NB4 (cell line): ENCODE measurements at regions not wholly inside any gene's neighbourhood (a gene's known extent, or its start where the extent isn't known, plus 50 kb on each side); places are given as distances from the start of the nearest gene placed in this dataset.

Experiments
- DNase-seq: peaks from one replicate; pipeline ENCODE4 v3.0.0; 2010; ENCODE audit warnings: low read depth
- H3K4me3 ChIP-seq: one replicate; pipeline ENCODE4 v1.5.1; 2011; ENCODE audit warnings: mild to moderate bottlenecking, low read depth, low read length, moderate library complexity
- CTCF ChIP-seq: IDR thresholded peaks from one replicate; pipeline ENCODE4 v1.5.1; 2012; ENCODE audit warnings: low read depth, low read length
- MAX ChIP-seq: IDR thresholded peaks from 2 replicates; pipeline ENCODE4 v1.6.1; 2011; ENCODE audit warnings: low read depth, low read length
- MYC ChIP-seq: IDR thresholded peaks from 2 replicates; pipeline ENCODE4 v1.6.1; 2011; ENCODE audit warnings: low read depth, low read length
- POLR2A ChIP-seq: IDR thresholded peaks from 2 replicates; pipeline ENCODE4 v1.6.1; 2011; ENCODE audit warnings: mild to moderate bottlenecking; ENCODE audit not compliant: insufficient read length; ENCODE audit errors: extremely low read depth

GRCh38 chr7:27349621-27350020 lies 107.0 kb downstream of the EVX1 start:
- TF ChIP-seq POLR2A (no peak), MAX (no peak), MYC (no peak), CTCF (no peak)
- no peak overlapping the region for H3K4me3 ChIP-seq
- no peak for DNase-seq

DNA sequence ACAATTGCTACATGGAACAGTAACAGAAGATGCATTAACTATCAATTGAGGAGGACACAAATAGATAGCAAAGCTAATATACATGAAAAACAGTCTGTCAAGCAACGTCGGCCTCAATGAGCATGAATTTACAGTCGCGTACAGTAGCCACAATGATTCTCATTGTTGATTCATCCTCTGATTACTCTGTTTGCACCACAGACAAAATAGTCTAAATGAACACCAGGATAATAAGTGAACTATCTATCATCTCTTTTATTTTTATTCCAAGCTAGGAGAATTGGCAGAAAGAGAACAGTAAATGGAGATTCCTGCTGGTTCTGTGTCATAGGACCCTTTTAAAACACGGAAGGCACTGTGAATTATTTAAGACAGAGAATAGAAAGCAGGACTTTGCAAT lies 108.5 kb downstream of the EVX1 start:
- DNase-seq: no peak
- H3K4me3 ChIP-seq: no peak overlapping the region
- TF ChIP-seq POLR2A (no peak), CTCF (no peak), MAX (no peak), MYC (no peak)

GRCh38 chr7:27351786-27352185 lies 109.2 kb downstream of the EVX1 start:
- no peak for TF ChIP-seq MYC
- no peak for TF ChIP-seq MAX
- no peak for TF ChIP-seq POLR2A
- DNase-seq: no peak
- H3K4me3 ChIP-seq: no peak overlapping the region

GRCh38 chr7:27359181-27360125 lies 116.9 kb downstream of the EVX1 start:
- DNase-seq: peak; percentile 38
- no peak overlapping the region for H3K4me3 ChIP-seq
- no peak for TF ChIP-seq CTCF
- no peak for TF ChIP-seq POLR2A
- no peak for TF ChIP-seq MYC
- TF ChIP-seq MAX: no peak

DNA sequence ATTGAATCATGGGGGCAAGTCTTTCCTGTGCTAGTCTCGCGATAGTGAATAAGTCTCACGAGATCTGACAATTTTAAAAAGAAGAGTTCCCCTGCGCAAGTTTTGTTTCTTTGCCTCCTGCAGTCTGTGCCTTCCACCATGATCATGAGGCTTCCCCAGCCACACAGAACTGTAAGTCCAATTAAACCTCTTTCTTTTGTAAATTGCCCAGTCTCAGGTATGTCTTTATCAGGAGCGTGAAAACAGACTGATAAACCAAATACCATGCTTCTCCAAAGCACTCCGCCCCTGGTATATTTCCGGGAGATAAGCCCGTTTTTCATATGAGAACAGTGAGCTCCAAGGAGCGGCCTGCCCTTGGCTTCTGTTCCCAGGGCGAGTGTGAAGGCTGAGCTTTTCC lies 118.9 kb downstream of the EVX1 start:
- H3K4me3 ChIP-seq: no peak overlapping the region
- TF ChIP-seq CTCF (no peak), MAX (no peak), MYC (no peak), POLR2A (no peak)
- no peak for DNase-seq

GRCh38 chr7:27362026-27362425 lies 119.4 kb downstream of the EVX1 start:
- H3K4me3 ChIP-seq: no peak overlapping the region
- DNase-seq: no peak
- TF ChIP-seq MAX (no peak), MYC (no peak), POLR2A (no peak), CTCF (no peak)
